Heart left ventricle (tissue), 16 donors: ENCODE measurements at regions not wholly inside any gene's neighbourhood (a gene's known extent, or its start where the extent isn't known, plus 50 kb on each side); places are given as distances from the start of the nearest gene placed in this dataset.

Experiments
- ATAC-seq, 4 donors: fragments of 200-7000 bp; cut with Tn5 transposase; one replicate each; pipeline ENCODE4 v1.9.1; 2020 to 2022; ENCODE audit warnings: moderate library complexity in 4 of 4, mild to moderate bottlenecking in 3 of 4, moderate number of reproducible peaks in 1 of 4
- DNase-seq, 5 donors: peaks; one replicate each; pipeline ENCODE4 v3.0.0-alpha.2; 2020
- H3K27ac ChIP-seq, 12 donors: fragments of 200-600 bp; sonication (generic) in 4 of 12; one replicate each; pipeline versions ENCODE4 v1.5.0 to v1.8.0; 2016 to 2022; ENCODE audit warnings: mild to moderate bottlenecking in 2 of 12
- H3K27me3 ChIP-seq, 9 donors: fragments of 200-600 bp; sonication (generic) in 2 of 9; one replicate each; pipeline versions ENCODE4 v1.5.1 to v1.8.0; 2016 to 2022; ENCODE audit warnings: mild to moderate bottlenecking in 3 of 9
- H3K36me3 ChIP-seq, 9 donors: fragments of 200-600 bp; sonication (generic) in 2 of 9; one replicate each; pipeline versions ENCODE4 v1.5.0 to v1.8.0; 2018 to 2022; ENCODE audit warnings: mild to moderate bottlenecking in 2 of 9
- H3K4me1 ChIP-seq, 12 donors: fragments of 200-600 bp; sonication (generic) in 4 of 12; one replicate each; pipeline versions ENCODE4 v1.5.0 to v1.8.0; 2016 to 2022; ENCODE audit warnings: mild to moderate bottlenecking in 3 of 12
- H3K4me3 ChIP-seq, 12 donors: fragments of 200-600 bp; sonication (generic) in 4 of 12; one replicate each; pipeline versions ENCODE4 v1.5.0 to v1.8.0; 2017 to 2022; ENCODE audit warnings: mild to moderate bottlenecking in 9 of 12, moderate library complexity in 4 of 12
- H3K9me3 ChIP-seq, 12 donors: fragments of 200-600 bp; sonication (generic) in 4 of 12; one replicate each; pipeline versions ENCODE4 v1.5.0 to v1.8.0; 2016 to 2022; ENCODE audit warnings: mild to moderate bottlenecking in 1 of 12
- POLR2A ChIP-seq, 2 donors: fragments of 450-650 bp; IDR thresholded peaks; one replicate each; pipeline ENCODE4 v1.6.1; 2017; ENCODE audit warnings: antibody characterized with exemption in 2 of 2, mild to moderate bottlenecking in 2 of 2, moderate library complexity in 2 of 2
- WGBS, 4 donors: extraction: QIAGEN DNeasy Blood & Tissue Kit in 2 of 4; methylation state at CpG; one replicate each; pipeline versions ENCODE4 v1.1.5 to v1.1.7; 2013 to 2018; 5-methylcytosine and 5-hydroxymethylcytosine counted together
- intact Hi-C, 10 donors: fragments of 100-400 bp; cut with DNase I; formaldehyde crosslinking; loops; one replicate each; pipeline versions ENCODE4 v1.11.1 to v1.14.2; 2022
- TF ChIP-seq, protein P1 (sequence below), 12 donors: fragments of 200-600 bp; sonication (generic) in 4 of 12; IDR thresholded peaks; one replicate each; pipeline versions ENCODE4 v1.5.0 to v1.8.0; 2018 to 2022; ENCODE audit warnings: antibody characterized with exemption in 12 of 12, mild to moderate bottlenecking in 5 of 12
- donor health status: ischemic (EF 13 %, LVEDD 7.1; RV severe dilation, severe dysfunction).
- donor health status: healthy with polysubstance abuse.
- donor health status: DM: no; HTN: yes; CAD: no.
- donor health status: DM: no; HTN: no; CAD: no.
- donor health status: ischemic (EF 25% LVEDD 6.9; RV normal size, moderate dysfunction).
- donor health status: ischemic (EF 25% LVEDD 5.7; RV mildly dilated, moderate dysfunction).
- donor health status: healthy.
- donor health status: DM: yes; HTN: yes; CAD: no.
- donor health status: ischemic (EF 35%, LVEDD 5.7; RV mildly dilated, moderate dysfunction).
- donor health status: nonischemic (EF 11% LVEDD 7.7; RV severe dilation, severe dysfunction).
- donor health status: DM: yes; HTN: yes; CAD: no.
- donor health status: PGD.
- donor health status: ischemic (EF 29% LVEDD 5.4; RV normal size, mild dysfunction).
- donor health status: nonischemic (EF 23%, LVEDD 6.1; RV moderate dilation, normal function).

DNA sequence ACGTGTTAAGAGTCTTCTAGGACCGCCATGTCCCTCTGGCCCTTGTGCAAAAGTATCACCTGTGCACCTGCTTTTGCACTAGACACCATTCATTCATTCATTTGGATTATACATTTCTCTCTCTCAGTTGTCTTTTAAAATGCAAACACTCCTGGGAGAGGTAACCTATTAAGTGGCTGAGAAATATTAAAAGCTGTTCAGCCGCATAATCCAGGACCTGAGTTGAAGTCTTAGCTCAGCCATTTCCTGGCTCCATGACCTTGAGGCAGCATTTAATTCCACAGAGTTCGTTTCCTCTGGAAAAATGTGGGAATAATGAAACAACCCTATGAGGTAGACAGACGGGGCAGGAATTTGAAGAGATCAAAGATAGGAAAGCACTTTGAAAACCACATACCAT lies 251.6 kb downstream of the RPS24 start:
- no peak for DNase-seq

DNA sequence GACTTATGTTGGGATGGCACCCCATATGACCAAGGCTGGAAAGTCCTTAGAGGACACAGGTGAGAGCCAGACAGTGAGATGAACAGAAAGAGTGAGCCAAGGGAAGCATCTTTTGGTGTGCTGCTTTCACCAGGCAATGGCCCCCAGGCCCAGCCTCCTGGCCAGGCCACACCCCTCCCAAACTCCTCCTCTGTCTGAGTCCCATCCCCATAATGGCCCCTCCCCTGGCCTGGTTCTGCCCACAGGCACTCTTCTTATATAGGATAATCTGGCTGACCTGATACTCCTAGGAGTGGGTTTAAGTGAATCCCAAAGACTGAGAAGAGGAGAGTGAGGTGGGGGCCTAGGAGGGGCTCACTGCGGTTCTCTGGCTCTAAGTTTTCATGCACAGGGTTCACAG lies 252.5 kb downstream of the RPS24 start:
- no peak for ATAC-seq
- TF ChIP-seq POLR2A (IDR thresholded peaks at IDR 0.05), result no peak
- TF ChIP-seq, protein P1, sequence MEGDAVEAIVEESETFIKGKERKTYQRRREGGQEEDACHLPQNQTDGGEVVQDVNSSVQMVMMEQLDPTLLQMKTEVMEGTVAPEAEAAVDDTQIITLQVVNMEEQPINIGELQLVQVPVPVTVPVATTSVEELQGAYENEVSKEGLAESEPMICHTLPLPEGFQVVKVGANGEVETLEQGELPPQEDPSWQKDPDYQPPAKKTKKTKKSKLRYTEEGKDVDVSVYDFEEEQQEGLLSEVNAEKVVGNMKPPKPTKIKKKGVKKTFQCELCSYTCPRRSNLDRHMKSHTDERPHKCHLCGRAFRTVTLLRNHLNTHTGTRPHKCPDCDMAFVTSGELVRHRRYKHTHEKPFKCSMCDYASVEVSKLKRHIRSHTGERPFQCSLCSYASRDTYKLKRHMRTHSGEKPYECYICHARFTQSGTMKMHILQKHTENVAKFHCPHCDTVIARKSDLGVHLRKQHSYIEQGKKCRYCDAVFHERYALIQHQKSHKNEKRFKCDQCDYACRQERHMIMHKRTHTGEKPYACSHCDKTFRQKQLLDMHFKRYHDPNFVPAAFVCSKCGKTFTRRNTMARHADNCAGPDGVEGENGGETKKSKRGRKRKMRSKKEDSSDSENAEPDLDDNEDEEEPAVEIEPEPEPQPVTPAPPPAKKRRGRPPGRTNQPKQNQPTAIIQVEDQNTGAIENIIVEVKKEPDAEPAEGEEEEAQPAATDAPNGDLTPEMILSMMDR (IDR thresholded peaks at IDR 0.05), result no peak
- H3K27ac ChIP-seq, result no peak overlapping the region
- H3K4me1 ChIP-seq, result no peaks in the 10 kb centered on the region
- H3K27me3 ChIP-seq, result no peaks in the 10 kb centered on the region
- H3K9me3 ChIP-seq, result no peaks in the 10 kb centered on the region
- intact Hi-C loops, result no loop called here
- H3K4me3 ChIP-seq, result no peak overlapping the region
- WGBS, 4 donors, result 76 to 94% (median 86%) methylated on average over 1 of the region's 1 CpG
- DNase-seq, result no peak
- H3K36me3 ChIP-seq, result no peaks in the 10 kb centered on the region

More for the DNA sequence above, 251.6 kb downstream of the RPS24 start:
- no peak overlapping the region for H3K4me3 ChIP-seq
- WGBS, 4 donors, result 44 to 73% (median 49%) methylated on average over 5 of the region's 5 CpGs
- no peak for TF ChIP-seq POLR2A (IDR thresholded peaks at IDR 0.05)
- TF ChIP-seq, protein P1 (IDR thresholded peaks at IDR 0.05), result no peak
- H3K27ac ChIP-seq, result no peak overlapping the region
- no peaks in the 10 kb centered on the region for H3K4me1 ChIP-seq
- intact Hi-C loops, result no loop called here
- no peak for ATAC-seq
- H3K9me3 ChIP-seq, result no peaks in the 10 kb centered on the region
- no peaks in the 10 kb centered on the region for H3K36me3 ChIP-seq
- no peaks in the 10 kb centered on the region for H3K27me3 ChIP-seq

DNA sequence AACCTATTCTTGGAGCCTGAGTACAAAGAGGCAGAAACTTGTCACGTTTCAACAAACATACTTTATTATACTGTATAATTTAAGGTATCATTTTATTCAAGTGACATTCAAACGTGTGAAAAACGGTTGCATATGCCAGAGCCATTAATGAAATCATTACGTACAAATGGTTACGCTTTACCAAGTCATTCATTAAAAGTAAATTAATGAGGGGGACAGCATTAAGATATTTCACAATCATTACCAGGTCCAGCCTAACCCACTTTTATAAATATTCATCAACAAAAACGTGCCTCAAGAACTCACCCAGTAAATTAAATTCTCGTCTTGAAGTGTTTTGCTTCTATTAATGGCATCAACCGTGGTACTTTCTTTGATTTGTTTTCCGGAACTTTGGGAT lies 253.0 kb downstream of the RPS24 start:
- Histone ChIP-seq H3K9me3 (no peaks in the 10 kb centered on the region), H3K4me3 (no peak overlapping the region), H3K27me3 (no peaks in the 10 kb centered on the region), H3K36me3 (no peaks in the 10 kb centered on the region), H3K27ac (no peak overlapping the region), H3K4me1 (no peaks in the 10 kb centered on the region)
- TF ChIP-seq, protein P1 (IDR thresholded peaks at IDR 0.05), result no peak
- TF ChIP-seq POLR2A (IDR thresholded peaks at IDR 0.05), result no peak
- DNase-seq, result no peak
- ATAC-seq, result no peak
- WGBS, 4 donors, result 87 to 90% (median 89%) methylated on average over 9 of the region's 9 CpGs
- intact Hi-C loops, result no loop called here

DNA sequence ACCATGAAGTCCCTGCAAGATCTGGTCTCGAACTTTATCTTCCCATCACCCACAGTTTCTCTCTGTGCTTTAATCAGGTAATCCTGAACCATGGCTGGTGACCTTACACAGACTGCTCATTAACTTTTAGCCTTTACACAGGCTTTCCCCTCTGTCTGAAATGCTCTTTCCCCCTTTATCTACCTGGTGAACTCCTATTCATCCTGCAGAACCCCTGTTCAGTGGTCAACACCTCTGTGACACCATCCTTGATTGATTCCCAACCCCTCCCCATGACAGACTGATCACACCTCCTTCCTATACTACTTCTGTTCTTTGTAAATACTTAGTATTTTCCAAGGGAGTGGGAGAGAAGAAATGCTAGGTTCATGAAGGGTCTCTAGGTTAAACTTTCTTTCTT lies 254.0 kb downstream of the RPS24 start:
- H3K9me3 ChIP-seq, result no peaks in the 10 kb centered on the region
- no peak overlapping the region for H3K4me3 ChIP-seq
- no peaks in the 10 kb centered on the region for H3K27me3 ChIP-seq
- H3K36me3 ChIP-seq, result no peaks in the 10 kb centered on the region
- intact Hi-C loops, result no loop called here
- ATAC-seq (no peak), DNase-seq (no peak)
- 79 to 89% (median 86%) methylated on average over 1 of the region's 1 CpG for WGBS, 4 donors
- H3K27ac ChIP-seq, result no peak overlapping the region
- no peak for TF ChIP-seq POLR2A (IDR thresholded peaks at IDR 0.05)
- TF ChIP-seq, protein P1 (IDR thresholded peaks at IDR 0.05), result no peak
- H3K4me1 ChIP-seq, result no peaks in the 10 kb centered on the region
